Epidermal melanocyte (primary cell): ENCODE measurements at regions not wholly inside any gene's neighbourhood (a gene's known extent, or its start where the extent isn't known, plus 50 kb on each side); places are given as distances from the start of the nearest gene placed in this dataset.

ENCODE experiments used
- DNase-seq: peaks from one replicate; pipeline ENCODE4 v3.0.0; 2011; ENCODE audit warnings: low spot score; ENCODE audit not compliant: insufficient read length

DNA sequence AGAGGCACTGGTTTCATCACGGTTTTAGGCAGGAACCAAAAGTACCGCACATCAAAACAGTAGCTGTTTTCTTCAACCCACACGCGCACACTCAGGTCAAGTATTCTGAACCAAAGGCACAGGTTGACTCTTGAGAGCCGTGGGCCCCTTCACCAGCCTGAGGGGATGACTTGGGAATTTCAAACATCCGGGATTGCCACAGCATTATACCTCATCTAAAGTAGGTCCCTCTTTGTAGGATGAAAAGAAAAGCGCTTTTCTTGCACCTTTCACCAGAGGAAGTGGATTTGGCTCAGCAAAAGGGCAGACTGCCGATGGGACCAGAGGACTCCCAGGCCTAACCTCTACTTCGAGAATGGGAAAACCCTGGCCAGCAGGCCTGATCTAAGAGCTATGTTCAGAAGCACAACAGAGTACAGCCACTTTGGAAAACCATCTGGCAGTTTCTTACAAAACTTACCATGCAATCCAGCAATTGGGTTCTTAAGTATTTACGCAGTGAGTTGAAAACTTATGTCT lies 88.2 kb upstream of the PROK2 start:
- DNase-seq, result no peak

DNA sequence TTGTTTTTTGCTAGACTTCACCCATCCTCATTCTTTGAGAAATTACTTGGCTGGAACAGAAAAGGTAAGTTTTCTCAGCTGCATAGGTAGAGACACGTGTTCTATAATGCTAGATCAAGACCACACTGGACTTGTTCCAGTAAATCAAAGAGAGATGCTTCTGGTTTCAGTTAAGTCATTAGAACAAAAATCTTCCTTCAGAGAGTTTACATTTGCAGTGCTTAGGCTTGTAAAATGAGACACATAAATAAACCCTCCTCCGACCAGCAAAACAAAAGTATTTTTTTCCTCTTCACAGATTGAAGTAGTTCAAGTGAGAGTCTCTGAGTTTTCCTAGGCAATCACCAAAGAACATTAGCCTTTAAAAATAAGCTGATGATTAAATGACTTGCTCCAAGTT lies 87.3 kb upstream of the PROK2 start:
- no peak for DNase-seq

DNA sequence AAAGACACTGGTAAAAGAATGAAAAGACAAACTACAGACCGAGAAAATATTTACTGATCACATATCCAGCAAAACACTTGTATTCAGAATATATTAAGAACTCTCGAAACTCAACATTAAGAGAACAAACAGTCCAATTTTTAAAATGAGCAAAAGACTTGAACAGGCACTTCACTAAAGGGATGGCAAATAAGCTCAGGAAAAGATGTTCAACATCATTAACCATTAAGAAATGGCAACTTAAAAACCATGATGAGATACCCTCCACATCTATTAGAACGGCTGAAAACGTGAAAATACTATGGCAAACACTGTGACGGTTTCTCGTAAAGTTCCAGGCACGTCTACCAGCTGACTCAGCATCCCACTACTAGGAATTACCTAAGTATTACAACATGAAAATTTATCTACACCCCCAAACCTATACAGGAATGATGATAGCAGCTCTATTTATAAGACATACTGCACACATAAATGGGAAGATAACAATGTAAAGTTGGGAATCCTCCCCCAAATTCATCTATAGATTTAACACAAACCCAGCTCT lies 86.1 kb upstream of the PROK2 start:
- no peak for DNase-seq

DNA sequence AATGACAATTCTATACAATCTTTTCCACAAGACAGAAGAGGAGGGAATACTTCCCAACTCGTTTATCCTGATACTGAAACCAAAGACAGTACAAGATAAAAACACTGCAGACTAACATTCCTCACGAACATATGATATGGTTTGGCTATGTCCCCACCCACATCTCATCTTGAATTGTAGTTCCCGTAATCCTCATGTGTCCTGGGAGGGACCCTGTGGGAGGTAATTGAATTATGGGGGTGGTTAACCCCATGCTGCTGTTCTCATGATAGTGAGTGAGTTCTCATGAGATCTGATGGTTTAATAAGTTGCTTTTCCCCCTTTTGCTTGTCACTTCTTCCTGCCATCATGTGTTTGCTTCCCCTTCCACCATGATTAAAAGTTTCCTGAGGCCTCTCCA lies 83.9 kb upstream of the PROK2 start:
- DNase-seq, result no peak

DNA sequence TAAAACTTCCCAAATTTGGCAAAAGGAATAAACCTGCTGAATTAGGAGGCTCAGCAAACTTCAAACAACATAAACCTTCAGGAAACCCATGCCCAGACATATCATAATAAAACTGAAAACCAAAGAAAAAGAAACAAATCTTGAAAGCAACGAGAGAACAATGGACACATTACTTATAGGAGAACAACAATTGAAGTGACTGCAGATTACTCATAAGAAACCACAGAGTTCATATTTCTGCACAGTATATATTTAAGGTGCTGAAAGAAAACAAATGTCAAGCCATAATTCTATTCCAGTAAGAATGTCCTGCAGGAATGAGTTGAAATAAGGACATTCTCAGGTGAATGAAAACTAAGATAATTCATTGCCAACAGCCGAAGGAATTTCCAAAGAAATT lies 80.8 kb upstream of the PROK2 start:
- no peak for DNase-seq

DNA sequence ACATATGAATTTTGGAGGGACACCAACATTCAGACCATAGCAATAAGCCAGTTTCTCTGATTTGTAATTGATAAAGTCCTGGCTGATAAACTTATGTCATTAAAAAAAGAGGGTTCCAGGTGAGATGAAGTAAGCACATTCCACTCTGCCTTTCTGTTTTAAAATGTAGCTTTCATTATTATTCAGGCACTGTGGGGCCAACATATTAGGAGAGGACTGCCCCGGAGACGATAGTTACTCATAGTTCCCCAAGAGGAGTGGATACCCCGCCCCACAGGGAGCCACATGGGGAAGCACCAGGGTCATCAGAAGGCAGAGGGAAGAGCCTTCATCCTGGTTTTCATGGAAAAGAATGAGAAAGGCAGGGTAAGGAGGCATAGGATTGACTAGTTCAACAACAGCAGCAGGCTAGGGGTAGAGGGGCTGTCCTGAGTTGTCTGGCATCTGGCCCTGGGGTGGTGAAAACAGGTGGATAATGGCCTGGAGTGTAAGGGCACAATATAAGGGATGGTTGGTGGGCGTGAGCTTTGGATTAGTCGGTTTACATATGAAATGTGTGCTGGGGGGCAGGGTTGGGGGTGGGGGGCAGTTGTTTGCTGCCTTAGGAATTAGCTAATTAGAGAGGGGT lies 78.7 kb upstream of the PROK2 start:
- DNase-seq, result no peak

DNA sequence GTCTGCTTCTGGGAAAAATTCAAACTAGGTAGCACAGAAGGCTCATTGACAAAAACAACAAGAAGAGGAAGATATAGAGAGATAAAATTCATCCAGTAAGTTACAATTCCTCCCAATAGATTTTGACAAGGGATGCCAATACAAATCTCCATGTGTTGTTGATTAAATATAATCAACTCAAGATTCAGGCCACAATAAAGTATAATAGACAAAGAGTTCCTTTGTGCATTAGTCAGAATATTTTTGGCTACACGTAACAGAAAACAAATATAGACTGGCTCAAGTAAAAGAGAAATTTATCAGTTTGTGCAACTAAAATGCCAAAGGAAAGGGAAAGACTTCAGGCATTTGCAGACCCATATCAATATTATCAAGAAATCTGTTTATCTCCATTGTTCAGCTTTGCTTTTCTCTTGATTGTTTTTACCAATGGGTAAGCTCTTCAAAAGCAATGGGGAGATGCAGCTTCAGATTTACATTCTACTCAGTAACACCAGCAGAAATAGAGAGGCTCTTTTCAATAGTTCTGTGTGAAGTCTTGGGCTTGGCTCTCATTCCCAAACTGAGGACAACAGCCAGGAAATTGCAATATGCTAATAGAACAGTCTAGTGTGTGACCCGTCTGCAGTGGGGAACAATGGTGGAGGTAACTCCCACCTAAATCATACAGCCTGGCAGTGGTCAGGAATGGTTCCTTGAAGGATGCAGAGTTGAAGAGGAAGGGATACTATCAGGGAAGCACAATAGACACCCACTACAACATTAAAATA lies 77.6 kb upstream of the PROK2 start:
- peak; percentile 45 for DNase-seq

DNA sequence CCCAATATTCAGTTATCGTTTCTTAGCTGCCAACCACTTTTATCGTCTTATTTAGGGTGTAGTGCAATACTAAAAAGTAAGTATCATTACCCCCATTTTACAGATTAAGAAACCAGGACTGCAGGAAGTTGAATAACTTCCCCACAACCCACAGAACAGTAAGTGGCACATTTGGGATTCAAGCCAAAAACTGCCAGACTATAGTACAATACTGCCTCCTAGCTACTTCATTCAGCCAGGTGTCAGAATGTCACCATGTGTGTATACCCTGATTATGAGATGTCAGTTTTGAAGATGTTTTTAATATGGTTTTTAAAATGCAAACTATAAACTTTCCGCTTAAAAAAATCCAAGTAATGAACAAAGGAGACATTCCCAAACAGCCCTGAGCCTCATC lies 74.2 kb upstream of the PROK2 start:
- no peak for DNase-seq

DNA sequence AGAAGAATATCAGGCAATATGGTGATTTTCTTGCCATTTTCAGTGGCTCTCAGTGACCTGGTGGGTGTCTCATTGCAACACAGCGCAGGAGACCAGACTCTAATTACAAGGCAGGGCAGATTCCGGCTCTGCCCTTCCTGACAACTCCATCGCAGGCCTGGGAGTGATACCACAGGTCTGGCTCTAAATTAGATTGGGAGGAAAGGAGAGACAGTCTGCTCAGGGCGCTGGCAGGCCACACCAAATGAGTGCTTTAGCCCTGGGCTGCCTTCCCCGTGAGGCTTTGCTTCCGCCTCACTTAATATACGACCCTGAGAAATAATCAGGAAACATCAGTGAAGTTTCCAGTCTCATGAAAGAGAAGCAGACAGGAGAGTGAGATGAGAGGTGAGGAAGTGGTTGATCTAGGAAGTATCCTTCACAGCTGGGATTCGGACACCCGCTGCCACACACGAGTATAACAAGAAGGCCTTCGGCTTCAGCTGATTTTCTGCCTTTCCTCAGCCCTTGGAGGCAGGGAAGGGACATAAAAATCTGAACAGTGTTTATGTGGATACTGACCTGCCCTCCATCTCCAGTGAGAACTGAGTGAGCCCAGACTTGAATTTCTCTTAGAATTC lies 73.7 kb upstream of the PROK2 start:
- DNase-seq, result no peak

DNA sequence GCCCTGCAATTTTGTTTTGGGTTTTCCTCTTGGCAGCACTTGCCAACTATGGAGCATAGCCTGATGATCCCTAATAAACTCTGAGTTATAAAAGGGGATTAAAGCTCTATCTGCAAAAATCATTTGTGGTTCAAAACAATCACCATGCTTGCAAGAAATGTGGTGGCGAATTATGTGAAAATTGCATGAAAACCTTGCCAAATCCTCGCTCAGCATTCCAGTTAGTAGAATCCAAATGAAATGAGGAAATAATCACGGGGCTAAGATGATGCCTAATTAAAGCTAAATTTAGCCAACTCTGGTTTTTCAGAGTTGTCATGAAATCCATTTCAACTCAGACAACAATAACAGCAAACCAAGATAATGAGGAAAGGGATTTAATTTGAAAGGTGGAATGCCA lies 73.0 kb upstream of the PROK2 start:
- no peak for DNase-seq

DNA sequence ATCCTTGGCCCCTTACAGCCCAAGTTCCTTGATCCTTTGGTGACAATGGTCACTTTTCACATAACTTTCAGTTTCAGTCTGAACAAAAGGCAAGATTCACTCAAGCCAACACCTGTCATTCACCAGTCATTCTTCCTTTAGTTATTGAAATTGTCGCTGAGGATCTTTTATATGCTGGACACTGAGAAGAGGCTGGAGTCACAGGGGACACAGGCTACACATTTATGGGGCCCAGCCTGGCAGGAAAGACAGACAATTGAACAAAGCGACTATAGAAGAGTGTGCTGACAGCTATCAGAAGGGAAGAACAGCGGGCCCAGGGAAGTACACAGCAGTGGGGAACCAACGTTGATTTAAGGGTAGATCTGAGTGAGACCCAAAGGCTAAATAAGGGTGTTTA lies 69.8 kb upstream of the PROK2 start:
- no peak for DNase-seq

DNA sequence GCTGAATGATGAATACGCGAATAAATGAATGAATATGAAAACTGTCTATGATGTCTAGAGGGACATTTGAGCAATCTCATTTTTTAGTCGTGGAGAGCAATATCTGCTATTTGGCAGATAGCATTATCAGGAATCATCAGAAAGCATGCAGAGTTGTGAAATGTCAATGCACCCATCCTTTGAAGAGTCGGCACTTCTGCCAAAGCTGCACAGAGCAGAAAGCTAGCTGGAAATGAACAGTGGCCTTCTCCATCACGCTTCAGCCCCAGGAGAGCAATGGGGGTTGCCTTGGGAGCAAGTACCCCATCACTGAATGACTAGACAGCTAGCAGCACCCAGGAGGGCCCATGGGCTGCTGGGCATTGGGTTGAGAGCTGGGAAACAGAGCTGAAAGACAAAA lies 69.1 kb upstream of the PROK2 start:
- DNase-seq, result no peak

DNA sequence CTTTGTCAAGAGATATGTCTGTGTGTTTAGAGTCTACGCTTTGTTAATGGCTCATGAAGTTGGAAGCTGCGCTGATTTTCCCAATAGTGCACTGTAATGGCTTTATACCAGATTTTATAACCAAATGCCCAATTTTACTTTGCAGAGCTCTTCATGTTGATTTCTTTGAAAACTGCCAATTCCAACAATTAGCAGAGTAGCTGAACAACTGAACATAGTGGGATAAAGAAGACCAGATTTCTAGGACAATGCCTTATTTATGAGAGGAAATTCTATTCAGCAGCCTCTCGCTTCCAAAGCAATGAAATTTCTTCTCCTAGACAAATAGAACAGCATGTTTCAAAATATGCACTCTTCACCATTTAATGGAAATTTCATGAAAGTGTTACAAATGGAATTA lies 66.9 kb upstream of the PROK2 start:
- no peak for DNase-seq

DNA sequence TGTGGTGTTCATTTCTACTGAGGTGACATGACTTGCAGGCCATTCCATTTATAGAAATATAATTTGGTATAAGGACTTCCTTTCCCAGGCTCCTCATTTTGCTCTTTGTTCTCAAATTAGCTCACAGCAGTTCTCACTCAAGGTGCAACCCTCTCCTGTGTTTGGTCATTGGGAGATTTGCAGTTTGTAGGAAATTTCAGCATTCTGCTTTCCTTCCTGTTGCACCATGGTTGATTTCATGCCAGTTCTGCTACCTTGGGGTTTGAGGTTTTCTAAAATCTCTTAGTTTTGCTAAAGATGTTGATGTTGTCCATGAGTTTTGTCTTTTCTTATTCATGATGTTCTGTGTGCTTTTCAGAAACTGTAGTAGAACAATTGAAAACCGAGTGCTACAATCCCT lies 65.7 kb upstream of the PROK2 start:
- no peak for DNase-seq

DNA sequence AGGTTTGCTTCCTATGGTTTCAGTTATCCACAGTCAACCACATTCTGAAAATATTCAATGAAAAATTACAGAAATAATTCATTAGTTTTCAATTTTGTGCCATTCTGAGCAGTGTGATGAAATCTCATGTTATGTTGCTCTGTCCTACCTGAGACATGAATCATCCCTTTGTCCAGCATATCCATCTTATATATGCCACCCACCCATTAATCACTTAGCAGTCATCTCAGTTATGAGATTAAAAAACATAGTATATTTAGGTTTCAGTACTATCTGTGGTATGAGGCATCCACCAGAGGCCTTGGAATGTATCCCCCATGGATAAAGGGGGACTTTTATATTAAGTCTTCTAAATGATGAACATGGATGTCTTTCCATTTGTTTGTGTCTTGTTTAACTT lies 64.7 kb upstream of the PROK2 start:
- no peak for DNase-seq

DNA sequence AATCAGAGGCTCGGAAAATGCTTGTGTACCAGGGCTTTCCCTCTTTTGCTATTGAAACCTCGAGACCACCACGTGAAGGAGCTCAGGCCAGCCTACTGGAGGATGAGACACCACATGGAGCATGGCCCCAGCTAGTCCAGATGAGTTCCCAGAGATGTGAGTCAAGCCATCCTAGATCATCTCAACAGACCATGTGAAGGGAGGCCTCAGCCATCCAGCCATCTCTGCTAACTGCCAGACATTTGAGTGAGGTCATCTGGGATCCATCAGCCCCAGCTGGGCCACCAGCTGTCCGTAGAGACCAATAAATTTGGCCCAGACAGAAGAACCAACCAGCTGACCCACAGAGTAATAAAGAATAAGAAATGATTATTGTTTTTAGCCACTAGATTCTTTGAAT lies 62.8 kb upstream of the PROK2 start:
- DNase-seq, result no peak

DNA sequence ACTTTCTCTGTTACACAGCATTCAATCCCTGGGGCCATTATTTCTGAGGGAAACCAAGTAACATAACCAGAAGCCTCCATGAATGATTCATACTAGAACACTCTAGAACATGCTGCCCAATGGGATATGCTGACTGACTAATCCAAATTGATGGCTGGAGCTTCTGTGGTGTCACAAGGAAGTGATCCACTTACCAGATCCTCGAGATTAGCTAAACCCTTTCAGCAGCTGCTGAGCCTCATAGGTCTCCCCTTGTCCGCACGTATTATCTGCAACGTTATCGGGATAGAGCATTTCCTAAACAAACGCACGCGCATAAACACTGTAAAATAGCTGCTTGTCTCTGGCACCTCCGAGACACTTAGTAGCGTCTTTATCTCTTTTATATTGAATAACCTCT lies 61.2 kb upstream of the PROK2 start:
- no peak for DNase-seq

DNA sequence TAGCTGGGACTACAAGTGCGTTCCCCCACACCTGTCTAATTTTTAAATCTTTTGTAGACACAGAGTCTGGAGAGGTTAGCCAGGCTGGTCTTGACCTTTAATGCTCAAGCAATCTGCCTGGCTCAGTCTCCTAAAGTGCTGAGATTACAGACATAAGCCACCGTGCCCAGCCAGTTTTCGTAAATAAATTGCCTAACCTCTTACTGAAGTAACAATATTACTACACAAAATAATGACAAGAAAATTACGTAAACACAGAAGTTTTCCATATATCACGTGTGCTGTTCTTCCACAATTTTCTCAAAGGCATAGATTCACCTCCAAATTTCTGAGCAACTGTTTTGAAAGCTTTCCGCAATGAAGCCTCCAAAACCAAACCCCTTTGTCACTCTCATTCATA lies 58.1 kb upstream of the PROK2 start:
- DNase-seq, result no peak

DNA sequence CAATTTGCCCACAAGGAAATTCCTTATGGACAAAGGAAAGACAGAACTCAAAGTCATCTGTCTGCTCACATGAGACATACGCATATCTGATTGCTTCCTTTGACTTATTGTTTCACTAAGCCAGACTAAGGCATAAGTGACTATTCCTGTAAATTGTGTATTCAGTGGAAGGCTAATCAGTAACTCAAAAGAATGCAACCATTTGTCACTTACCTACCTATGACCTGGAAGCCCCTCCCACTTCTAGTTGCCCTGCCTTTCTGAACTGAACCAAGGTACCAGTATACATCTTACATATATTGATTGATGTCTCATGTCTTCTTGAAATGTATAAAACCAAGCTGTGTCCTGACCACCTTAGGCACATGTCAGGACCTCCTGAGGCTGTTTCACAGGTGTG lies 53.5 kb upstream of the PROK2 start:
- no peak for DNase-seq
